GM12878 (cell line): ENCODE measurements at regions not wholly inside any gene's neighbourhood (a gene's known extent, or its start where the extent isn't known, plus 50 kb on each side); places are given as distances from the start of the nearest gene placed in this dataset.

Experiments
- ATF7 ChIP-seq: fragments of 450-650 bp; IDR thresholded peaks from 2 replicates; pipeline ENCODE4 v1.6.1; 2016; ENCODE audit warnings: low read depth, mild to moderate bottlenecking
- BCL11A ChIP-seq: IDR thresholded peaks from 2 replicates; pipeline ENCODE4 v1.6.1; 2011; ENCODE audit warnings: low read depth, low read length
- CEBPB ChIP-seq, 2 experiments: fragments of 150-350 bp in 1 of 2; IDR thresholded peaks; 2 replicates each; pipeline ENCODE4 v1.6.1; 2012 to 2014; ENCODE audit warnings: low read depth in 2 of 2, low read length in 2 of 2, borderline replicate concordance in 1 of 2, inconsistent platforms in 1 of 2
- EP300 ChIP-seq, 2 experiments: fragments of 150-350 bp in 1 of 2; IDR thresholded peaks; 2 replicates each; pipeline ENCODE4 v1.6.1; 2011 to 2012; ENCODE audit warnings: low read depth in 2 of 2, low read length in 2 of 2, borderline replicate concordance in 1 of 2, improper control_type of control experiment in 1 of 2, inconsistent platforms in 1 of 2; ENCODE audit not compliant: control insufficient read depth in 1 of 2
- ETV6 ChIP-seq, 2 experiments: fragments of 450-650 bp in 1 of 2; IDR thresholded peaks in 1 of 2; conservative IDR thresholded peaks in 1 of 2; 2 replicates each; pipeline ENCODE4 v1.6.1; 2014; ENCODE audit warnings: antibody characterized with exemption in 1 of 2, borderline replicate concordance in 1 of 2, low read depth in 1 of 2, mild to moderate bottlenecking in 1 of 2, moderate library complexity in 1 of 2
- IKZF2 ChIP-seq, 2 experiments: fragments of 450-650 bp; IDR thresholded peaks; 2 replicates each; pipeline ENCODE4 v1.6.1; 2017; ENCODE audit warnings: mild to moderate bottlenecking in 2 of 2, moderate library complexity in 2 of 2
- JUNB ChIP-seq: IDR thresholded peaks from 2 replicates; pipeline ENCODE4 v1.6.1; 2016; ENCODE audit warnings: antibody characterized with exemption, mild to moderate bottlenecking
- KAT2A ChIP-seq: conservative IDR thresholded peaks from 2 replicates; pipeline ENCODE4 v1.6.1; 2011; ENCODE audit warnings: low read depth, low read length; ENCODE audit not compliant: control insufficient read depth
- MLLT1 ChIP-seq: fragments of 450-650 bp; IDR thresholded peaks from 2 replicates; pipeline ENCODE4 v1.6.1; 2016; ENCODE audit warnings: mild to moderate bottlenecking
- PML ChIP-seq: IDR thresholded peaks from 2 replicates; pipeline ENCODE4 v1.6.1; 2012; ENCODE audit warnings: low read length, inconsistent platforms
- SMARCA5 ChIP-seq: fragments of 450-650 bp; IDR thresholded peaks from 2 replicates; pipeline ENCODE4 v1.6.1; 2017; ENCODE audit warnings: mild to moderate bottlenecking
- SPI1 ChIP-seq: IDR thresholded peaks from 2 replicates; pipeline ENCODE4 v1.6.1; 2011; ENCODE audit warnings: low read depth, mild to moderate bottlenecking, low read length, moderate library complexity, borderline replicate concordance; ENCODE audit not compliant: insufficient read depth
- TF ChIP-seq, protein P1 (sequence below): fragments of 450-650 bp; IDR thresholded peaks from 2 replicates; pipeline ENCODE4 v1.6.1; 2014; ENCODE audit warnings: mild to moderate bottlenecking
- TF ChIP-seq, protein P2 (sequence below): IDR thresholded peaks from 2 replicates; pipeline ENCODE4 v1.6.1; 2012; ENCODE audit warnings: low read length, inconsistent platforms

DNA sequence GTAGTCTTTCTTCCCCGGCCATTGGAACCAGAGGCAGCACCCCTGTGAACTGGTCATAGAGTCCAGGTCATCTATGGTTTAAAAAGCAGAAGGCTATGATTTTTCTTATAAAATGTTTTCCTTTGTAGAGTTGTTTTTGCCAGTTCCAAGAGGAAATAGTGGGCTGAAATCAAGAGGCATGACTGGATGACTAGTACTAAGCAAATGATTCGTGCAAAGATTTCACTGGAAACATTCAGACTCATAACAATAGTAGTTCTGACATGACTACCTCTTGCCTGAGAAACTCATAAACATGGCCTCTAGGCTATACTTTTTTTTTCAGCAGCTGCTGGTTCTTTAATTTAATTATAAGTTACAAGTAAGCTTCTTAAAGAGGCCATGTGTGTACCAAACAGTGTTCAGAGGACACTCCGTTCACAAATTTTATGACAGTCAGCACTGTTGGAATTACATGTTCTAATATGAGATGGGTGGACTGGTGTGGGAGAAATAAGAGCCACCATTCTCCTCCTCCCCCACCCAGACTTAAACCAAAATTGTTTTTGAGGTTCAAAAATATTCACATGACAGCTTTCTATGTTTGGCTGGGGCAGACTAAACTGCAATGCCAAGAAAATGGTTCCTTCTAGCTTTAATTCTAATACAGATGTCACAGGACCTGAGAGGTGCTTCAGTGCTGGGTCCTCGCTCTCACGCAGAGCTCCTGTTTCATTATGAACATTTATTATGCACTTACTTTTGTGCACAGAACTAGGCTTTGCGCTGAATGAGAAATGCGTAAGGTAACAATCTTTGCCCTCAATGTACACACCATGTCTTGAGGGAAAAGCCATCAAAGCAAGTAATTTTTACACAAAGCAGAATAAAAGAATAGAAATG, 147.5 kb downstream of the ZC3H11B start (continued):
- TF ChIP-seq, protein P1, sequence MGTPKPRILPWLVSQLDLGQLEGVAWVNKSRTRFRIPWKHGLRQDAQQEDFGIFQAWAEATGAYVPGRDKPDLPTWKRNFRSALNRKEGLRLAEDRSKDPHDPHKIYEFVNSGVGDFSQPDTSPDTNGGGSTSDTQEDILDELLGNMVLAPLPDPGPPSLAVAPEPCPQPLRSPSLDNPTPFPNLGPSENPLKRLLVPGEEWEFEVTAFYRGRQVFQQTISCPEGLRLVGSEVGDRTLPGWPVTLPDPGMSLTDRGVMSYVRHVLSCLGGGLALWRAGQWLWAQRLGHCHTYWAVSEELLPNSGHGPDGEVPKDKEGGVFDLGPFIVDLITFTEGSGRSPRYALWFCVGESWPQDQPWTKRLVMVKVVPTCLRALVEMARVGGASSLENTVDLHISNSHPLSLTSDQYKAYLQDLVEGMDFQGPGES, result no peak
- TF ChIP-seq MLLT1 (no peak), BCL11A (peak; percentile 98), PML (peak; percentile 71; the same call in 1 of the 2 replicates), SPI1 (peak; percentile 21; the same call in 1 of the 2 replicates), ETV6 (conservative IDR thresholded peaks at IDR 0.05 in 1 of 2, IDR thresholded peaks at IDR 0.05 in 1 of 2; ENCODE audit: borderline replicate concordance in 1 of 2, low read depth in 1 of 2) (peak in 1 of 2 experiments; percentile 73; a peak in 2 of 4 replicates), JUNB (peak; percentile 97), ATF7 (no peak), EP300 (IDR thresholded peaks at IDR 0.05; ENCODE audit: borderline replicate concordance in 1 of 2, control insufficient read depth in 1 of 2, low read depth in 2 of 2, low read length in 2 of 2) (peak; percentile 97), CEBPB (IDR thresholded peaks at IDR 0.05; ENCODE audit: borderline replicate concordance in 1 of 2, low read depth in 2 of 2, low read length in 2 of 2) (peak in 1 of 2 experiments; percentile 80; a peak in 1 of 4 replicates), KAT2A (no peak), SMARCA5 (no peak), IKZF2 (IDR thresholded peaks at IDR 0.05) (peak; percentile 65 to 67)
- TF ChIP-seq, protein P2, sequence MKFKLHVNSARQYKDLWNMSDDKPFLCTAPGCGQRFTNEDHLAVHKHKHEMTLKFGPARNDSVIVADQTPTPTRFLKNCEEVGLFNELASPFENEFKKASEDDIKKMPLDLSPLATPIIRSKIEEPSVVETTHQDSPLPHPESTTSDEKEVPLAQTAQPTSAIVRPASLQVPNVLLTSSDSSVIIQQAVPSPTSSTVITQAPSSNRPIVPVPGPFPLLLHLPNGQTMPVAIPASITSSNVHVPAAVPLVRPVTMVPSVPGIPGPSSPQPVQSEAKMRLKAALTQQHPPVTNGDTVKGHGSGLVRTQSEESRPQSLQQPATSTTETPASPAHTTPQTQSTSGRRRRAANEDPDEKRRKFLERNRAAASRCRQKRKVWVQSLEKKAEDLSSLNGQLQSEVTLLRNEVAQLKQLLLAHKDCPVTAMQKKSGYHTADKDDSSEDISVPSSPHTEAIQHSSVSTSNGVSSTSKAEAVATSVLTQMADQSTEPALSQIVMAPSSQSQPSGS, result peak; percentile 98
